ENCODE measurements at regions not wholly inside any gene's neighbourhood (a gene's known extent, or its start where the extent isn't known, plus 50 kb on each side); places are given as distances from the start of the nearest gene placed in this dataset.
"Not testable (repeated sequence)": the region's sequence is repeated elsewhere in the genome, so short reads cannot be mapped to it uniquely, and the experiment has no call there.

DNA sequence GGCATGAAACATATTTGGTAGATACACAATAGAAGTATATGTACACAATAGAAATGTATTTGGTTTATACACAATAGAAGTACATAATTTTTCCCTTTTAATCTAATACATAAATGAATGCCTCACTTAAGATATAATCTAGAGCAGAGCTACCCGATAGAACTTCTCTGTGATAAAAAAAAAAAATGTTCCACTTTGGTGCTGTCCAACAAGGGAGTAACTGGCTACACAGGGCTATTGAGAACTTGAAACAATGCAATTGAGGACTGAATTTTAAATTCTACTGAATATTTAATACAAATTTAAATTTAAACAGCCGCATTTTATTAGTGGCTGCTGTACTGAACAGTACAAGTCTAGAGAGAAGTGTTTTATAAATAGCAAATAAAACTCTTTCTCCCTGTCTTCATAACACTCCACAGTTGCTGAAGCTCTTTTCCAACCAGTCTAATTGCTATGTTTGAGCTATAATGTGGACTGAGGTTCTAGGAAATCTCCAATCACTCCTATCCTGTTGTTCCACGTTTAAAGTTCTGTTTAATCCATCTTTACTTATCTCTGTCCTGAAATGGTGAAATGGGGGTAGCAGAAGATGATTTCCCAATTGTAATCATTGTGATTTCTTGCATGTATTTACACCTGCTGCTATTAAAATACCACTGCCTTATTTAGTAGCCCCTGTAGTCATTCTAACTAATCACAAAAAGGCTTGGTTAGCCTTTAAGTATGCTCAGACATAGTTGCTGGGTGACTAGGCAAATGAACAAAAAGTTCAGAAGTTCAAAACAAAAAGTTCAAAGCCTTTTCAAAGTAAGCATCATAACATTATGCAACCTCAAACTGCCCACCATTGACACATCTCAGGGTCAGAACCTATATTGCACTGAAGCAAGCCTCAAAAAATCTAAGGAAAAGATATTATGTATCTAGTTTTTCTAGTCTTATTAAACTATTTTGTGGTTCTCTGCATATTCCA, 192.3 kb upstream of the C1orf87 start:
- no peak for DNase-seq (ENCODE audit: low spot score)

DNA sequence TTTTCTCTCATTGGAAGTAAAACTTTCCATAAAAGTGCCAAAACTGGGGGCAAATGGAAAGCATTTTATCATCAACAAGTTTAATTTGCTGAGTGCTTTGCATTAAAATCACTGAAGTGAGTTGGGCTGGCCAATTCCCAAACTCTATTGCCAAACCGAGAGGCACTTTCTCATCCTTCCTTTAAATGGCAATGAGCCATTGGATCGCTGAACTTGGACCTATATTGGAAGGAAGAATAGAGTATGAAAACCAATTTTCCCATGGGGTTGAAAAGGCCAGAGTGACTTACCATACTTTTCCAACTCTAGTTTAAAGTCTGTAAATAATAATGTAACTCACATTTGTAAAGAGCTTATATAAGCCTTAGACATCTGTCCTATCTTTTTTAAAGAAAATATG, 189.1 kb upstream of the C1orf87 start:
- no peak for DNase-seq (ENCODE audit: low spot score)

DNA sequence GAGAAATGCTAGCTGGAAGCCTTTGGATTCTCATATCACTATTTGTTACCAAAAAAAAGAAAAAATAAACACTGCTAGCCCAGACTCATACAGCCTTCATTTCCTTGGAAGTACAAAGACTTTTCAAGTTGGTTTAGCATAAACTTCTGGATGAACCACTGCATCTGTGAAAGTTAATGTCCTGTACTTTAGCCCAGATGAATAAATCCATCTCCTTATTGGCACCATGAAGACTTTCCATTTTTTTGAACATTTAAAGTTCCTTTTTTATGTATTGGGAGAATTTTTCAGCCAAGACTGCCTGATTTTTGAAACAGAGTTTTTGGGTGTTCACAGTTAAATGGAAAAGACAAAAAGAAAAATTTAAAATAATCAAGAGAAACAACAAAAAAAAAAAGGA, 184.0 kb upstream of the C1orf87 start:
- no peak for DNase-seq (ENCODE audit: low spot score)

DNA sequence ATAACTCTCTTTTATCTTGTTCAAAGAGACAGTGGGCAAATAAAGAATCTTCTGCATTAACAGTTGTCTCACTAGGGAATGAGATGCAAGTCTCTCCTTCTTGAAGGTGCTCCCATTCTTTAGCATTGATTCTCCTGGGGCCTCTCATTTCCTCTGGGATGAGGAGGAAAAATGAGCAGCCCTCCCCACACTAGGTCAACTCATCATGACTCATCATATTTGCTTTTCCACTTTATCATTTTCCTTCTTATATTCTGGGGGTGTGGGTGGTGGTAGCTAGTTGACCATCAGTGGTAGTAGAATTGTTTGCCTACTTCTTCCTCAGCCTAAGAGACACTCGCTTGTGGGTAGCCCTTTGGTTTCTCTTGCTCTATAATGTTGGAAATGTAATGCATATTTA, 182.0 kb upstream of the C1orf87 start:
- peak; percentile 14 for DNase-seq (ENCODE audit: low spot score)

DNA sequence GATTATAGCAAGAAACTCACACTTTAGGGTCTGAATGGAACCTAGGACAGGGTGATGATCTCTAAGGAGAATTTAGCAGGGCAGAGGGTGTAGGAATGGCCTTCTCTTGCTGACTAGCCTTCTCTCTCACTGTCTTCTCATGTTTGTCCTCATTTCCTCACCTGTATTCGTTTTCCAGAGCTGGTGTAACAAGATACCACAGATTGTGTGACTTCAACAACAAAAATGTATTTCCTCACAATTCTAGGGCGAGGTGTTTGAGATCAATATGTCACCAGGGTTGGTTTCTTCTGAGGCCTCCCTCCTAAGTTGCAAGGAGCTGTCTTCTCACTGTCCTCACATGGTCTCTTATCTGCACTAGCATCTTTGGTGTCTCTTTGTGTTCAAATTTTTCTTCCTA, 177.9 kb upstream of the C1orf87 start:
- DNase-seq (ENCODE audit: low spot score) = no peak

DNA sequence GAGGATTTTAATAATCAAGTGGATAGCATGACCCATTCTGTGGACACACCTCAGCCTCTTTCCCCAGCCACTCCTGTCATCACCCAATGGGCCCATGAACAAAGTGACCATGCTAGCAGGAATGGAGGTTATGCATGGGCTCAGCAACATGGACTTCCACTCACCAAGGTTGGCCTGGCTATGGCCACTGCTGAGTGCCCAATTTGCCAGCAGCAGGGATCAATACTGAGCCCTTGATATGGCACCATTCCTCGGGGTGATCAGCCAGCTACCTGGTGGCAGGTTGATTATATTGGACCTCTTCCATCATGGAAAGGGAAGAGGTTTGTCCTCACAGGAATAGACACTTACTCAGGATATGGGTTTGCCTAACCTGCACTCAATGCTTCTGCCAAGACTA, 173.9 kb upstream of the C1orf87 start:
- not testable (repeated sequence) for DNase-seq (ENCODE audit: low spot score)

DNA sequence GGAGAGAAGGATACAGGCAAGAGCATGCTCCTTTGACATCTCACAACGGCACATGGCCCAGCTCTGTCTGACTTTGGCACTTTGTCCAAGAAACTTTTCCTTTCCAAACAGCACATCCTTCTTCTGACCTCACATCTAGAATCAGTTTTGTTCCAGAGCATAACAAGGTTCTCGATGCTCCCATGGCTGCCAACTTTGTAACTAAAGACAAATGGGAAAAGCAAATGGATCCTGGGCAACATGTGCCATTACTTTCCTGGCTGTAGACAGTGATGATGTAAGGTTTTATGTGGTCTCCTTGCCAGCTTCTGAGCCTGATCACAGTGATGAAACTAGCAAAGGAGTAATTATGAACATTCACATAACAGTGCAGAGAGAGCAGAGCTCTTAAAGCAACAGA, 171.8 kb upstream of the C1orf87 start:
- no peak for DNase-seq (ENCODE audit: low spot score)

DNA sequence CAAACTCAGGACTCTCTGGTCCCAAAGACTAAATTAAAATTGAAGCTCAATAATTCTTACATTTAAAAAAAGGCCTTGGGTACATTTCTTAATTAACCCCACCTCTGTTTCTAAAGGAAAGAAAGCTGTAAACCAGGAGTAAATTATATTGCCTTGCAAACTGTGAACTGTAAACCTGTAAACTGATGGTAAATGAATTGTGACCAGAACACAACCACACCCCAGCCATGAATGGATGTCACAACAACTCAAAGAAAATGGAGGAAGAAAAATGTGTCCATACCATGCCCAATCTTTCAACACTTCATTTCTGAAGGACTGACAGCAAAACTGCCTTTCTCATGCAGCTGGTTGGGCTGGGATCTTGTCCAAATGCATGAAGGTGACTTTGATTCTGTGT, 171.3 kb upstream of the C1orf87 start:
- no peak for DNase-seq (ENCODE audit: low spot score)

DNA sequence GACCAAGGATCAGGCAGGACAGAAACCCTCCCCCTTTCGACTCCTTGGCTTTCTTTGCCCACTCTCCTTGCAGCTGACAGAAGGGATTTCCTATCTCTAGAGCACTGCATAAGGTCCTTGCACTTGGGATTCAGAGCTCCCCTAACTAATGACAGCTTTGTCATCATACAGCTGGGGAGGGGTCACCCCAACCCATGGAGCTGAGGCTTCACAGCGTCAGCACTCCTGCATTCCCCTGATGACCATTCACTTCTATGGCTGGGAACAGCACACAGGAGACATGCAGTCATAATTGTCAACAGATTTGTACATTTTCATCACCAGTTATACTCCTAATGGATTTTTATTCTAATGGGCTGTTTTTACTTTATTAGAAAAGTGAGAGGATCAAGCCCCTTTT, 161.7 kb upstream of the C1orf87 start:
- DNase-seq (ENCODE audit: low spot score) = no peak

DNA sequence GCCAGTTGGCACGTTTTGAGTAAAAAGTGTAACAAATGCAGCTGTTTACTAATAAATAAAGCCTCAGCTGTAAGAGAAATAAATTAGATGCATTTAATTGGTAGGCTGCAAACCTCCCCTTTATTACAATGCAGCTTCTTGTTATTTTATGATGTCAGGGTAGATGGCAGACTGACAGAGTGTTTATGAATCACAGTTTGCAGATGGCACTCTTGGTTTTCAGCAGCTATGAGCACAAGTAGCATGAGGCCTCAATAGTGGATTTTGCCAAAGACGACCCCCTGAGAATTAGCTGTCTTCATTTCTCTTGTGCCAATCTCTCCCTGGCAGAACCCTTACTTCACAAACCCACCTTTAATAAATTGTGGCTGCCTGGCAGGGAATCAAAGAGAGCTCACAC, 161.2 kb upstream of the C1orf87 start:
- no peak for DNase-seq (ENCODE audit: low spot score)

DNA sequence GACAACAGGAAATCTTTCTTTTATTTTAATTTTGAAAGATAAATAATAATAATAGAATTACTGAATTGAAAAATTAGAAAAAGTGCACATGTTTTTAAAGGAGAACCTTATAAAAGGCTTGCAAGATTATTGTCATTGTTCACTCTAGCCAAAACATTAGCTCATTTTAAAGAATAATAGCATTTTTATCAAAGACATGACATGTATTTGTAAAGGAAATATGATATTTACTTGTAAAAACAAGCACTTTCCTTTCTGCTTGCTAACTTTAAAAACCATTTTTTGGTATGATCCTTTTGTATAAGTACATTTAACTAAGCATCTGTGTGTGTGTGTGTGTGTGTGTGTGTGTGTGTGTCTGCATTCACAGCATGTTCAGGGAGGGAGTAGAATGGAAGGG, 156.3 kb upstream of the C1orf87 start:
- no peak for DNase-seq (ENCODE audit: low spot score)

DNA sequence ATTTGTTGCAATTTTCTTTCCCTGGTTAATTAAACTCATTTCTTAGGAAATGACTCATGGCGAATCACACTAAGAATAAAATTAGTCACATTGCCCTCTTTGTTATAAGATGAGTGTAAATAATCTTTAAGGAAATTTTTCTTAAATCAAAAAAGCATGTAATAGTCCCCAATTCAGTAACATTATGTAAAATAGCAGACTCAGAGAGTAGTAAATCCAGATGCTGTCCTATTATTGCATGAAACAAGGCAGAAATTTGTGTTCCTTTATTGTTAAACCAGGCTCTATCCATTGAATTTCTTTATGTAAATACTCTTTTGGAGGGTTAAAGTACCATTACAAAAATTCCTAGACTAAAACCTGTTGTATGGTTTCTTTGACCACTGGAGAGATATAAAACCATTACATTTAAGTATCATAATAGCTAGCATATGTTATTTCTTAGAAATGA, 154.5 kb upstream of the C1orf87 start:
- DNase-seq (ENCODE audit: low spot score) = no peak

DNA sequence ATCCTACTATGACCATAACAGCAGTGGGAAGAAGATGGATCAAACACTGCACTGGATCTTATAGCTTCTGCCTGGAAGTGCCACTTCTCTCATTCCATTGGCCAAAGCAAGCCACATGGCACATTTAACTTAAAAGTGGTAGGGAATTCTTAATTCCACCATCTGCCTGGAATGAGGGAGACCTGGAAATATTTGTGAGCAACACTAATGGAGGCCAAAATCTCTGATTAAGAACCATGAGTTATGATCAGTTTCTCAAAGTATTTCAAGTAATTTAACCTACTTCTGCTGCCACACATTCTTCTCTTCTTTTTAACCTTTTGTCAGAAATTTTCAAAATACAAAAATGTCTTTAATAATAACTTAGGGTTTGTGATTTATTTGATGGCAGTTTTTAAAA, 154.0 kb upstream of the C1orf87 start:
- no peak for DNase-seq (ENCODE audit: low spot score)

DNA sequence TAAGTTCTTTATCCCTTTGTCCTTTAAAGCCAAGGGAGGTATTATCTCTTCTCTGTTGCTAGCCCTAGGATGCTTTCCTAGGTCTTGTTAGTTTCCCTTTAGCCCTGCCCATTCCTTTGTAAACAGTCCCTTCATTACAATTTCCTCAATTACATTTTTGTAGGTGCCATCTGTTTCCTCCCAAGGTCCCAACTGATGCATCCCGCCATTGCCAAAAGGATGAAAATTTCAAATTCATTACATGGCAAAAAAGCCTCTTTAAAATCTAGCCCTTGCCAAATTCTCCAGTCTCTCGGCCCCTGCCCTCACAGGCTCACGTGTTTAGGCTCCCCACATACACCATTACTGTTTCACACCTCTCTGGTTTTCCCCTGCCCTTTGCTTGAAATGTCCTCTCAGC, 151.9 kb upstream of the C1orf87 start:
- no peak for DNase-seq (ENCODE audit: low spot score)

DNA sequence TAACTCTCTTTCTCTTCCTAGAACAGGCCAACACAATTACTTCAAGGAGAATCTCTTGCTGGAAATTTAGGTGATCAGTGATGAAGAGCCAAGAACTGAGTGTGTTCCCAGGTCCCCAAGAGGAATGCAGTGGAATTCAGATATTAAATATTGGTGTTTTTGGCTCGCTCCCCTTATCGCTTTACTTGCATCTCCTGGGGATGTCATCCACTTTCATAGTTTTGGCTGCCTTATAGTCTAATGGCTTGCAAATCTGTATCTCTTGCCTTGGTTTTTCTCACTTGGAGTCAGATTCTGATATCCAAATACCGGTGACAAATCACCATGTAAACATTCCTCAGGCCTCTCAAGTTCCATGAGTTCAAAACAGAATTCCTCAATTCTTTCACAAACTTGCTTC, 151.0 kb upstream of the C1orf87 start:
- DNase-seq (ENCODE audit: low spot score) = no peak

DNA sequence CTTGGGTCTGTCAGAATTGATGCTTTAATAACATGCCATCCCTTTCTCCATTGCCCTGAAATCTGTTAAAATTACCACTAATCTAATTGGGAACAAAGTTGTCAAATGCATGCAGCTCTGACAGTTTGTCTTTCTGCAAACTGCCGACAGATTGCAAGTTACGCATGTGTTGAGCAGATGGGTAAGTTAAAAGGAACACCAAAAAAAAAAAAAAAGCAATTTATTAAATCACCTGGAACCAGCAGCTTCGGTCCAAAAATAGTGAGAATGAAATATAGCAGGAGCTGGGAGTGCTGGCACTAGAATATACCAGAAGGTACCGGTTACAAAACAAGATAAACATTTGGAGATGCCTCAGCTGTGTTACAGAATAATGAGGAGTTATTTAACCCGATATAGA, 149.6 kb upstream of the C1orf87 start:
- no peak for DNase-seq (ENCODE audit: low spot score)

DNA sequence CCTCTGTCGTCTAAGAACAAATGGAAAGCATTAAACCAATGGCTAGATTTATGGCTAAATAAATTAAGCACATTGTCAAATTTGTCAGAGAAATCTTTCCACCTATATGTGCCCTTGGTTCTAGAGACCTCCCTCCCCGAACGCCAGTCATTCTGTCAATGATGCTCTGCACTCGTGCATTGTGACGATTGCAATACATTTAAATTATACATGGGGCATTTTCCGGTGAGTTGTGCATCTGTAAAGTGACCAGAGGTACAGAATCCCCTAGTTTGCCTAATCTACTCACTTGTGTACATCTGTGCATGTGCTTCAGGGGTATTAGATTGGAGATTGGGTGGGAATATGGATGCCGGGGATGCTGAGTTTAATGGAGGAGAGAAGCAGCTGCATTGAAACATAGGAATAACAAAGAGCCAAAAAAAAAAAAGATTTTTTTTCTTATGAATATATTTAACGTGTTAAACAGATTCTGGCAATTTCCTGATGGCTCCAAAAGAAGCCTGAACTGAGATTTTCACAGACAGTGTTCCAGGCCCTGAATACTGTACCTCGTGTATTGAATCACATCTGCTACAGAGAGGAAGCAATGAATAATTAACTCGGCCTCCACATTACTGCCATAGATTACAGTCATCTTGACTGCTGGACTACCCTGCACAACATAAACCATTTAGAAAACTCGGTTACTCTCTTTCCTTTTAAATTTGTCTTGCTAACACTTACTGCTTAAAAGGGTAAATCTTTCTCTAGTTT, 149.0 kb upstream of the C1orf87 start:
- no peak for DNase-seq (ENCODE audit: low spot score)

DNA sequence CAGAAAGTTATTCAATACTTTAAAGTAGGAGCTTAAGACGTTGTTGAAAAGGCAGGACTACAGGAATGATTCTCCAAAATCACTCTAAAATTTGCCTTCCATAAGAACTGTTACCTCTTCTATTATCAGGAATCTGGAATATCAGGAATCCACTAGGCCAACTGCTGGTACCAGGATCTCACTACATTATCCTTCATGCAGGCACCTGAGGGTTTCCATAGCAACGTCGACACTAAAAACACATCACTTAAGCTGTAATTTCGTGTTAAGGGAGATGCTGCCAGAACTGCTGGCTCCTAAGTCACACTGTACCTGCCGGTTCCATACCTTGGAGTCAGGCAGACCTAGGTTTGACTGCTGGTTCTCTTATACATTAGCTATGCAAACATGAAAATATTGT, 139.7 kb upstream of the C1orf87 start:
- no peak for DNase-seq (ENCODE audit: low spot score)

DNA sequence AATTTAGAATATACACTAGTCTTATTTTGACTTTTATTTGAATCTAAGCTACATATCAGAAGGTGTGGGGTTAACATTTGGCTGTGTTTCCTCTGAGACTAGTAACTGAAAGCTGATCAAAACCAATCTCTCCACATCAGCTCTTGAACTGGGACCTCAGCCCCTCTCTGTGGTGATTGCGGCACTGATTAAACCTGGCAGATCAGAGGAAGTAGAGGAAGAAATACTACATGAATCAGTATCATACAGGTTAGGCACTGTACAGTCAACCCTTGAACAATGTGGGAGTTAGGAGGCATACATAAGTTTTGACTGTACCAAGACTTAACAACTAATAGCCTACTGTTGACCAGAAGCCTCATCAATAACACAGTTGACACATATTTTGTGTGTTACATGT, 122.5 kb upstream of the C1orf87 start:
- DNase-seq (ENCODE audit: low spot score) = no peak

DNA sequence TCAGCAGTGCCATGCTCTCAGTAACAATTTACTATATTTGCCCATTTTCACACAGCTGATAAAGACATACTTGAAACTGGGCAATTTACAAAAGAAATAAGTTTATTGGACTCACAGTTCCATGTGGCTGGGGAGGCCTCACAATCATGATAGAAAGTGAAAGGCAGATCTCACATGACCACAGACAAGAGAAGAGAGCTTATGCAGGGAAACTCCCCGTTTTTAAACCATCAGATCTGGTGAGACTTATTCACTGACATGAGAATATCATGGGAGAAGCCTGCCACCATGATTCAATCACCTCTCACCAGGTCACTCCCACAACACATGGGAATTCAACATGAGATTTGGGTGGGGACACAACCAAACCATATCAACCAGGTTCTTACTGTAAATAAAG, 112.1 kb upstream of the C1orf87 start:
- DNase-seq (ENCODE audit: low spot score) = no peak

DNA sequence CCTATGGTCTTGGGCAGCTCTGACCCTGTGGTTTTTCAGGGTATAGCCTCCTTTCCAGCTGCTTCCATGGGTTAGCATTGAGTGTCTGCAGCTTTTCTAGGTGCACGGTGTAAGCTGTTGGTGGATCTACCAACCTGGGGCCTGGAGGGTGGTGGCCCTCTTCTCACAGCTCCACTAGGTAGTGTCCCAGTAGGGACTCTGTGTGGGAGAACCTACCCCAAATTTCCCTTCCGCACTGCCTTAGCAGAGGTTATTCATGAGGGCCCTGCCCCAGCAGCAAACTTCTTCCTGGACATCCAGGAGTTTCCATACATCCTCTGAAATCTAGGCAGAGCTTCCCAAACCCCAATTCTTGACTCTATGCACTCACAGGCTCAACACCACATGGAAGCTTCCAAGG, 111.0 kb upstream of the C1orf87 start:
- DNase-seq (ENCODE audit: low spot score) = no peak

DNA sequence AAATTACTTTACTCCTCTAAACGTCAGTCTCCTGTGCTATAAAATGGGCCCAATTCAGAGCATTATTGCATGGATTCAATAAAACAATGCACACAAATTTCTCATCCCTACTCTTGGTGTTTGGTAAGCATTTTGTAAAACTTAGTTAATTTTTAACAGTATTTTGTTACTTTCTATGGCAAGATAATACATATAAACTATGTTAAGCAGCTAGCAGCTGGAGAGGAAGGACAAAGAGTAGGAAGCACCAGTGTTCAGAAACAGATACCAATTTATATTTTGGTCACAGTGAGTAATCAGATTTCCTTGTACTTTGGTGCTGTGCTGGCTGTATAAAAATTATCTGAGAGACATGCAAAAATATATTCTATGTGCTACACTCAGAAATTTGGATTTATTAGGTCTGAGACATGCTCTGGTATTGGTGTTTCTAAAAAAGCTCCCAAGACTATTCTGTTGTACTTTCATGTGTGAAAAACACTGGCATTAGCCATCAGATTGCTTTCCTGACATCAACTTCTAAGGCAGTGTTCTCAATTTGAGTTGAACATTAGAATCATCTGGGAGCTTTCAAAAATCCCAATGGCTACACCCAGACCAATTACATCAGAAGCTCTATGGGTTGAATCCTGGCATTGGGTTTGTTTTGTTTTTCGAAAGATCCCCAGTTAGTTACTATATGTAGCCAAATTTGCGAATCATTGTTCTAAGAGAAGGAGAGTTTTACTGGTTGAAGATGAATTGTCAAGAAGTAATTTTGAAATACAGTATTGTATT, 100.3 kb upstream of the C1orf87 start:
- no peak for DNase-seq (ENCODE audit: low spot score)

DNA sequence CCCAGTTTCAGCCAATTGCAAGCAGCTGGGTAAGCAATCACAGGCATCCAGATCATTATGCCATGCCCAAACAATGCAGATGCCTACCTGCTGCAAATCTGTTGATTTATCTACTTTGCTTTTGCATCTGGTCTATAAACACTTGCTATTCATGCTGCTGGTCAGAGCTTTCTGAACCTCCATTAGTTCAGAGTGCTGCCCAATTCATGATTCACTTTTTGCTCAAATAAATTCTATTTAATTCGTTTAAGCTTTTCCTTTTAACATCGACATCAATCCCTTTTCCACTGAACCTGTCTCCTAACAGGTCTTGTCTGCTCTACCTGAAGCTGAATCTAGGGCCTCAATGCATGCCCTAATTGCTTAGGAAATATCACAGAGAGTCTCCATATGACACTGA, 99.4 kb upstream of the C1orf87 start:
- DNase-seq (ENCODE audit: low spot score) = no peak
